Stimulated activated CD8-positive, alpha-beta memory T cell treated with anti-CD3 and anti-CD28 coated beads, Interleukin-7, amount 100 ng/mL, for 48 hours (primary cell): ENCODE measurements at regions not wholly inside any gene's neighbourhood (a gene's known extent, or its start where the extent isn't known, plus 50 kb on each side); places are given as distances from the start of the nearest gene placed in this dataset.
"Not testable (repeated sequence)": the region's sequence is repeated elsewhere in the genome, so short reads cannot be mapped to it uniquely, and the experiment has no call there.

ENCODE experiments used
- DNase-seq, 2 donors: peaks; one replicate each; pipeline ENCODE4 v3.0.0-alpha.2; 2020; ENCODE audit warnings: low read depth in 1 of 2; ENCODE audit errors: extremely low read depth in 1 of 2

DNA sequence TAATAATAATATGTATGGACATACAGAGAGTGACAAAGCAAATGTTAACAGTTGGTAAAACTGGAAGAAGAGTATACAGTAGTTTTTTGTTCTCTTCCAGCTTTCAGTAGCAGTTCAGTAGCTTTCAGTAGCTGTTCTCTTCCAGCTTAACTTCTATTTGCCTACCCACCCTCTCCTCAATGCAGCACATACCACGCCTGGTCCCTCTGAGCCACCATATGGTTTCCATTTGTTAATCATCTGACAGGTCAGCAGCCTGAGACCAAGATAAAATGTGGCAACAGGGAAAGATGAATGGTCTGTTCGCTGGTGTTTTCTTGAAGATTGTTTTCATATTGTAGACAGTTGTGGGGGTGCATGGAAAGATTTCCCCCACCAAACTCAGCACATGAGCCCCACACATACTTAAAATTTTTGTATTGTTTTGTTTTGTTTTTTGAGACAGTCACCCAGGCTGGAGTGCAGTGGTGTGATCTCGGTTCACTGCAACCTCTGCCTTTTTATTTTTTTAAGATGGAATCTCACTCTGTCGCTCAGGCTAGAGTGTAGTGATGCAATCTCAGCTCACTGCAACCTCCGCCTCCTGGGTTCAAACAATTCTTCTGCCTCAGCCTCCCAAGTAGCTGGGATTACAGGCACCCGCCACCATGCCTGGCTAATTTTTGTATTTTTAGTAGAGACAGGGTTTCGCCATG, 56.8 kb downstream of the ATP6V0E2 start:
- DNase-seq = not testable (repeated sequence)

DNA sequence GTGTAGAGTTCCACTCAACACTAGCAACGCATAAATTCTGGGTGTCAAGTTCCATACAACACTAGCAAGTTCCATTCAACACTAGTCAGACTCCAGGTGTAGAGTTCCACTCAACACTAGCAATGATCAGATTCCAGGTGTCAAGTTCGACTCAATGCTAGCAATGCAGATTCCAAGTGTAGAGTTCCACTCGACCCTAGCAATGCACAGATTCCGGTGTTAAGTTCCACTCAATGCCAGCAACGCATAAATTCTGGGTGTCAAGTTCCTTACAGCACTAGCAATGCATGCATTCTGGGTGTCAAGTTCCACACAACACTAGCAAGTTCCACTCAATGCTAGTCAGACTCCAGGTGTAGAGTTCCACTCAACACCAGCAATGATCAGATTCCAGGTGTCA, 60.0 kb downstream of the ATP6V0E2 start:
- not testable (repeated sequence) for DNase-seq

DNA sequence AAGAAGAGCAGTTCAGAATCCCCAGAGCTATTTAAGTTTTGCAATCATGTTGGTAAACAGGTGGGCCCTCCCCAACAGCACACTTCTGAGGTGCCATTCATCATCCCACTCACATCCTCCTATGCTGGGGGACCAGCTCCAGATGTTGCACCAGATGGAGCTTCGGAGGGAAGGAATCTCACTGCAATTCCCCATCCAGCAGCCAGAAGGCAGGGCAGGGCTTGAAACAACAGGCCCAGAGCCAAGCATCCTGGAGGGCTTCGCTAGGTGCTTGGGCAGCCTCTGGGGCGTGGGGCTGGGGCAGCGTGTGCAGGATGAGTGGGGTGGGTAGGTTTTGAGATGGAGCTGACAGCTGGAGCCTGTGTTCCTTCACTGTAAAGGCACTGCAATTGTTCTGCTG, 73.6 kb downstream of the ATP6V0E2 start:
- not testable (repeated sequence) for DNase-seq

DNA sequence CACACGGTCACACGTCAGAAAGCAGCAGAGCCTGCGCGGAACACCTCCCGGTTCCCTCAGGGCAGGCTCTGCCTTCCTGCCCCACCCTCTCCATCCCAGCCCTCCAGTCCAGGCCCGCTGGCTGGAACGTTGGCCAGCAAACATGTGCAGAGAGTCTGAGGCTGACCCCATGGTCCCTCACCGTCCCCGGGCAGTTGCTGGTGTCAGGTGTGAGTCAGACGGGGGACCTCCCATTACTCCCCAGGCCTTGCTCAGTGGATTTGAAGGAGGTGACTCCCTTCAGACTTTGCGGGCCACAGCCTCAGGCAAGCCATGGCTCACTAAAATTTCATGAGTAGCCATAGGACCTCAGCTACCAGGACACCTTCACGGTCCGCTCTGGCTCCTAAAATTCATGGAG, 74.7 kb downstream of the ATP6V0E2 start:
- DNase-seq = not testable (repeated sequence)

DNA sequence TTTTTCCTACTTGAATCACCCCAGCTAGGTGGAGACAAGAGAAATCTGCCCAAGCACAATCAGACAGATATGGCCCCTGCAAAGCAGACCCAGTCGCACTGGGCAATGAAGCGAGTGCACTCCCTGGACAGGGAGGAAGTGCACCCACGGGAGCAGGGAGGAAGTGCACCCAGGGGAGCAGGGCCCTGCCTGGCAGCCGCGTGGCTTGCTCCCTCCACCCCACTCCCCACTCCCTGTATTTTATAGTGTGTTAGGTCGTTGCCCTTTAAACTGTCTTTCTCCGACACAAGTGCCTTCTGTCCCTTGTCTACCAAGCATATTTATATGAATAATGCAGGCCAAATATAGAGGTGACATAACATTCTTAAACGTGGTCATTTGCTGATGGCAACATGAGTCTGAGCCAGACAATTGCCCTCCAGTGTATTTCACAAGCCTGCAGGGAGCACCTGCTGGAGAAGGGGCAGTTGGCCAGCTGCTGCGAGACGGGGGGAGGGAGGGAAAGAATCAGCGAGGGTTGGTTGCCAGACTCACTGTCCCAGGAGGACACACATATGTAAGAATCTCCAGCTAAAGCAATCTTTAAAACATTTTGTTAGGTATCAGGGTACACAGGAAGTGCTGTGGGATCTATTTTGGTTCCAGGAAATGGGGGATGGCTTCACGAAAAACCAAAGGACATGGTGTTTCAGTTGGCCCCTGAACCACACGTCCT, 76.3 kb downstream of the ATP6V0E2 start:
- not testable (repeated sequence) for DNase-seq

DNA sequence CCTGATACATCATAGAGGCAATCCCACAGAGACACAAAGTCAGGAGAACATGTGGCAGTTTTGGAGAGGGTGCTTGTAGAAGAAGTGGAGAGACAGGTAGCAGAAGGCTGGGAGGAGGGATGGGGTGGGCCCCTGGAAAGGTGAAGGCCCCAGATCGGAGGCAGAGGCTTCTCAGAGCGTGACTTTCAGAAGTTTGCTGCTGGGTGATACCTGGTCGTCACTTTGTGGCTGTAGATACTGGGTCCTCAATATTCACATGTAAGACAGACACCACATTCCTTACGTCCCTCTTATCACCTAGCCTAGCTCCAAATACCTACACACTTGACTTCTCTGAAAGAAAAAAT, 76.8 kb downstream of the ATP6V0E2 start:
- not testable (repeated sequence) for DNase-seq

DNA sequence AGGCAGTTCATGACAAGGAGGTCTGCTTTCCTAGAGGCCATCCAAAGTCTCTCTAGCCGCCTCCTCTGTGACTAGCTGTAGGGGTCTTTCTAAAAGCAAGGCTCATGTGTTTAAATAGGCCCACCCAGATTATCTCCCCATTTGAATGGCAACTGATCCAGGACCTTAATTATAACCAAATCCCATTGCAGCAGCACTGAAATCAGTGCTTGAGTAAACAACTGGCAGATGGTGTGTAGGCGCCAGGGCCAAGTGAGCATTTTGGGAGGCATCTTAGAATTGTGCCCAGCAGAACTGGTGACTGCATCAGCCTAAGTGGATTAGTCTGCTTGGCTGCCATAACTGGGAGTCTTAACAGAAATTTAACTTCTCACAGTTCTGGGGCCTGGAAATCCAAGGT, 77.8 kb downstream of the ATP6V0E2 start:
- not testable (repeated sequence) for DNase-seq

DNA sequence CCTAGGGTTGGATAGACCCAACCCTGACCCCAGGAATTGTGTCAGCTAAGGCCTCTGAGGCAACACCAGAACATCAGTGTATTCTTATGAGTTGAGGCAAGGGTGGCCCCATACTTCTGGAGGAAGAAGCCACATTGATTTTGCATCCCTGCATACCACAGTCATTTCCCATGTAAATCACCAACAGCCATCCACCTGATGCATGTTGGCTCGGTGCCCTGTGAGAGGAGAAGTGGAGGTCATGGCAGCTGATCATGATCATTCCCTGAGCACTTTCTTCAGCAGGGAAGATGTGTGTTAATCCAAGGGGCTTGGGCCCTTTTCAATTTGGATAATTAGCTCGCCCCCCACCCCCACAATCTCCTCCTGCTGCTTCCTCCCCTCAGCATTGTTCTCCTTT, 85.1 kb downstream of the ATP6V0E2 start:
- not testable (repeated sequence) for DNase-seq

DNA sequence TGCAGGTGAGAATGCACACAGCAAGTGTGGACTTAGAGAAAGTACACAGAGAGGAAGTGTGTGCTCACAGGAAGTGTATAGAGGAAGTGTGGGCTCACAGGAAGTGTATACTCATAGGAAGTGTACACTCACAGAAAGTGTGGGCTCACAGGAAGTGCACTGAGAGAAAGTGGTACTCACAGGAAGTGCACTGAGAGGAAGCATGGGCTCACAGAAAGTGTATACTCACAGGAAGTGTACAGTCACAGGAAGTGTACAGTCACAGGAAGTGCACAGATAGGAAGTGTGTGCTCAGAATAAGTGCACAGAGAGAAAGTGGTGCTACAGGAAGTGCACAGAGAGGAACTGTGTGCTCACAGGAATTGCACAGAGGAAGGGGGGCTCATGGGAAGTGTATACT, 87.1 kb downstream of the ATP6V0E2 start:
- not testable (repeated sequence) for DNase-seq

DNA sequence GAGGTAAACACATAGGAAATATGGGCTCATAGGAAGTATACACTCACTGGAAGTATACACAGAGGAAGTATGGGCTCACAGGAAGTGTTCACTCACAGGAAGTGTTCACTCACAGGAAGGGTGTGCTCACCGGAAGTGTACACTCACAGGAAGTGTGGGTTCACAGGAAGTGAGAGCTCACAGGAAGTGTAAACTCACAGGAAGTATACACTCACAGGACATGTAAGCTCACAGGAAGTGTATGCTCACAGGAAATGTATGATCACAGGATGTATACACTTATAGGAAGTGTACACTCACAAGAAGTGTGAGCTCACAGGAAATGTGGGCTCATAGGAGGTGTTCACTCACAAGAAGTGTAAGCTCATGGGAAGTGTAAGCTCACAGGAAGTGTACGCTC, 88.1 kb downstream of the ATP6V0E2 start:
- DNase-seq = not testable (repeated sequence)

DNA sequence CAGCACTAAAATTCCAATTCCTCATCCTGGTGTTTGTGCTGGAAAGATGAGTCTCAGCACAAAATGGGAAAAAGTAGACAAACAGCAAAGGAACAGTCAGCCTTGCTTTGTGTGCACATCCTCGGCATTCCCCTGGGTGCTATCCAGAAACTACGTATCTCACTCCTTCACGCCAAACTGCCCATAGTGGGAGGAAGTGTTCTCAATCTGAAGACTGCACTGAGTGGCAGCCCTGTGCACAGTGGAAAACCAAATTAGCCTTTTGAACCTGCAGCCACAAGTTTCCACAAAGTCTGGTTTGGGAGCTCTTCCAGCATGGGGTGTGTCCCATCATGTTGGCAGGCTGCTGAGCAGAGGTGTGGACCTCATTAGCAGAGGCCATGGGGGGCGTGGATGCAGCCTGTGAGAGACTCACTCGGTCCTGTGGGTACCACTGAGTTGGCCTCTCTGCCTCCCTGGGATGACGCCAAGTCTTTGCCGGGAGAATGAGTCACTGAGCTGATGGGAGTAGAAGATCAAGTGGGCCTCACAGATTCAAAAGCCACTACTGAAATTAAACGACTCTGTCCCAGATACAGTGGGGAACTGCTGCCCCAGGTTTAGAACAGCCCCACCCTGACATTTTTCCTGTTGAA, 89.0 kb downstream of the ATP6V0E2 start:
- DNase-seq = not testable (repeated sequence)

DNA sequence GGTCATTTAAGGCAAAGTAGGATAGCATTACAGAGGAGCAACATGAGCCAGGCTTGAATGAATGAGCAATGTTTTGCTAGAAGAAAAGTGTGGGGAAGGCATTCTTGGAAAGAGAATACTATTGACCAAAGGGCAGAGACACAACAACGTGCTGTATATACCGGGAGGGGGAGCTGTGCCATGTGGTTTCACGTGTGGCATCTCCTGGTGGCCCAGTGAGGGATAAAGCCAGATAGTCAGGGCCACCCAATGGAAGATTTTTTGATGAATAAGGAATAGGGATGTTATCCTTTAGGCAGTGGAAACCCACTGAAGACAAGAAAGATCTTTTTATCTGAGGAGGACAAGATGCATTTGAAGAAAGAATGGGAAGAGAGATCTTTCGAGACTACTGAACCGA, 90.2 kb downstream of the ATP6V0E2 start:
- DNase-seq = not testable (repeated sequence)

DNA sequence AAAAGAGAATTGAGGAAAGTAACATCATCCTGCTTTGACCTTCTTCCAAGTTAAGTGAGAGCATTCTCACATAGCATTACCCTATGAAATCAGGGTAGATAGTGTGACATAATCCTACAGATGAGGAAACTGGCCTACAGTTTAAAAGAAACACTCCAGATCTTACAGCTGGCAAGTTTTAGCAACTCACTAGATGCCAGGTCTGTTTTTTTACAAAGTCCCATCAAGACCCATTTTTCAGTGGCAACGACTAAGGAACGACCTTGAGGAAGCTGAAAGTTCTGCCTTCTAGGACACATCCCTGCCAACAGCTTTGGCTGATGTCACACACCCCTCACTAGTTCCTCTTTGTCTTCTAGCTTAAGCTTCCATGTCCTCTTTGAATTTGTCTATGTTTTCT, 92.7 kb downstream of the ATP6V0E2 start:
- DNase-seq = not testable (repeated sequence)

DNA sequence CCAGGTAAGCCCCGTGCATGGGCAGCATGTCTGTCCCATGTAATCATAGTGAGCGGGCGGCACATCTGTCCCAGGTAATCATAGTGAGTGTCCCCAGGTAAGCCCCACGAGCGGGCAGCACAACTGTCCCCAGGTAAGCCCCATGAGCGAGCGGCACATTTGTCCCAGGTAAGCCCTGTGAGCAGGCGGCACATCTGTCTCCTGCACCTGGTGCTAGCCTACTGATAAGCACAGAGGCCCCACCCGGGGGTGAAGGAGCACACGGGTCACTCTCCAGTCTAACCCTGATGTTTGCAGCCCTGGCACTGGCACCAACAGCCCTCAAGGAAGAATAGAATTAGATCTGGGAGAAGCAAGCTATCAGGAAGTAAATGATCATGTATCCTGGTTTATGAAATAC, 99.2 kb downstream of the ATP6V0E2 start:
- not testable (repeated sequence) for DNase-seq

DNA sequence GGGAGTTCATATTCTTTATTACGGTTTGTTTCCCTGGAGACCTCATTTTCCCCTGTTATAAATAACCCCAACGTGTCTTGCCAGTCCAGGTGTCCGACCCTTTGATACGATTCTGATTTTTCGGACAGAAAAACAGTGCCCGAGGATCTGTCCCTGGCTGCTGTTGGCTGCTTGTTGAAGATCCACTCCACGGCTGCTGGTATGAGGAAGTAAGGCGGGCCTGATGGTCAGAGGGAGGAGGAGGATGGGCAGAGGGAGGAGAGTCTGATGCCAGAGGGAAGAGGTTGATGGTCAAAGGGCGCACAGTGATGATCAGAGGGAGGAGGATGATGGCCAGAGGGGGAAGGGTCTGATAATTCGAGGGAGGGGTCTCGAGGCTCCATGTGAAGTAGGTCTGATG, 99.9 kb downstream of the ATP6V0E2 start:
- not testable (repeated sequence) for DNase-seq

DNA sequence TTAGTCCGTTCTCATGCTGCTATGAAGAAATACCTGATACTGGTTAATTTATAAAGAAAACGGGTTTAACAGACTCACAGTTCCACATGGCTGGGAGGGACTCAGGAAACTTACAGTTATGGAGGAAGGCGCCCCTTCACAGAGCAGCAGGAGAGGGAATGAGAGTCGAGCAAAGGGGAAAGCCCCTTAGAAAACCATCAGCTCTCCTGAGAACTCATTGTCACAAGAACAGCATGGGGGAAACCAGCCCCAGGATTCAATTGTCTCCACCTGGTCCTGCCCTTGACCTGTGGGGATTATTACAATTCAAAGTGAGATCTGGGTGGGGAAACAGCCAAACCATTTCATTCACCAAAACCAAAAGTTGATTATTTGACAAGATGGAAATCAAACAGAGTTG, 101.8 kb downstream of the ATP6V0E2 start:
- not testable (repeated sequence) for DNase-seq

DNA sequence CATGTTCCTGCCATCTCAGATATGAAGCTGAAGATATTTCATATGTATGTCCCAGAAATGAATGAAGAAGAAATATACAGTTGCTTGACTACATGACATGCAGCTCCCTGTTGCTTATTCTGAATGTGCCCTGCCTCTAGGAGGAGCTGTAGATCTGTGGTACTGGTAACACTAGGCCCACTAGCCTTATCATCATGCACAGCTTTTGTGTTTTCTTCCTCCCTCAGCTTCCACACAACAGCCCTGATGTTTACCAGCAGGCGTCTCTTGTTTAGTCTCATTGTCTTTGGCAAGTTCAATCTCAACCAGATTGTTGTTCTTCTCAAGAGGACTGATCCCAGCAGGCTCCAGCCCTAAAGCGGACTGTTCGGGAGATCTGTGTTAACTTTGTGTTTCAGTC, 104.8 kb downstream of the ATP6V0E2 start:
- DNase-seq = not testable (repeated sequence)

DNA sequence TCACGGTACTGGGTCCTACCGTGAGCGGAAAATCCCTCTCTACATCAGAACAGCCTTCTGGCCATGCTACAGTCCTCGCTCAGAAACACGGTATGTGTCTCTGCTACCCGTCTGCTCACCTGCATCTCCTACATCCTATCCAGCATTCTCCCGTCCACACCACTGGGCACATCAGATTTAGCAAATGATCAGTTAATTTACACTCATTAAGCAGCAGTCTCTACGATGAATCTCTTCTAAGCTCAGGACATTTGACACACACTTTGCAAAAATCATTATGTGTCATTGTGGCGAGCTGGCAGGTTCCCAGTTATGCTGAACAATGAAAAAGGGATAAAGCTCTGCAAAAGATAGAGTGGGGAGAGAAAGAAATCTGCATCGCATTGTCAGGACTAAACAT, 105.2 kb downstream of the ATP6V0E2 start:
- not testable (repeated sequence) for DNase-seq

DNA sequence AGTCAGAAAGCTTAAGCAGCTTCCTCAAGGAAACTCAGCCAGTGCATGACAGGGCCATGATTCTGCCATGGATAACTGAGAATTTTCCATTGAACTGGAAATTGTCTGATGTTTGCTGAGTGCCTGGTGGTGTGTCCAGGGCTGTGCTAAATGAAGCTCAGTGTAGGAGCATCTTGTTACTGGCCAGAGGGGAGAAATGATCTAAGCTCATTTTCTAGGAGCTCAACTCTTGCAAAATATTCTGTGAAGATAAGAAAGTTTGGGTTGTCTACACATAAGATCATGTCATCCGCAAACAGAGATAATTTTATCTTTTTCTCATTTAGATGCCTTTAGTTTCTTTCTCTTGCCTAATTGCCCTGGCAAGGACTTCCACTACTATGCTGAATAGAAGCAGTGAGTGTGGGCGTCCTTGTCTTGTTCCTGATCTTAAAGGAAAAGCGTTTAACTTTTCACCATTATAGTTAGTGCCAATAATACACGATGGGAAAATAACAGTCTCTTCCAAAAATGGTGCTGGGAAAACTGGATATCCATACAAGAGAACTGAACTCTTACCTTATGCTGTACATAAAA, 108.9 kb downstream of the ATP6V0E2 start:
- DNase-seq = not testable (repeated sequence)

DNA sequence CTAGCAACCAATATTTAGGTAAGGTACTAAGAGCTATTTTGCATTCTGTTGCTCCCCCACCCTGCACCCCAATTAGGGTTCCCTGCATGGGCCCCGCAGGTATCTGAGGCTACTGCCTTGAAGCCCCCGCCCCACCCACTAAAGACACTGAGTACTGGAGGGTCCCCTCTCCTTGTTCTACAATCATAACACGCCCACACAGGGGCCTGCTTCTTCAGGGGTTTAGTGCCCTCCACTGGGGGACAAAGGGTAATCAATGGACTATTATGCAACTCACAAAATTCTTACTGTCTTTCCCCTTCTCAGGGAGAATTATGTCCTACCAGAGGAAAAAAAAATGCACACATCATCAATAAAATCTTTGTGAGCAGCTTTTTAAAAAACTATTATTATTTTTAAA, 113.1 kb downstream of the ATP6V0E2 start:
- DNase-seq = not testable (repeated sequence)

DNA sequence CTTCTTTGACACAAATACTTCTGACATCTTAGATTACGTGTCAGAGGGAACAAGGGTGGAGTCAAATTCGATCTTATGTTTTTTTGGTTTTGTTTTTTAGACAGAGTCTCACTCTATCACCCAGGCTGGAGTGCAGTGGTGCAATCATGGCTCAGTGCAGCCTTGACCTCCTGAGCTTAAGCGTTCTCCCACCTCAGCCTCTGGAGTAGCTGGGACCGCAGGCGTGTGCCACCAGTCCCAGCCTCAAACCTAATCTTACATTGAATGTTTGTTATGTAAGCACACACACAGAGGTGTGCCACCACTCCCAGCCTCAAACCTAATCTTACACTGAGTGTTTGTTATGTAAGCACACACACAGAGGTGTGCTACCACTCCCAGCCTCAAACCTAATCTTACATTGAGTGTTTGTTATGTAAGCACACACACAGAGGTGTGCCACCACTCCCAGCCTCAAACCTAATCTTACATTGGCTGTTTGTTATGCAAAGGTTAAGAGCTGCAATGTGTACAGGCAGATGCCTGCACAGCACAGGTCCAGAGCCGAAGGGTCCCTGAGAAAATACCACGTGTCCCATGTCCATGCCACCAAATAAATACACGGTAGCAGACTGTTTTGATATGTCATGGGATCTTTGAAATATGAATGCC, 118.0 kb downstream of the ATP6V0E2 start:
- not testable (repeated sequence) for DNase-seq
